SK-N-SH (cell line): ENCODE measurements at regions not wholly inside any gene's neighbourhood (a gene's known extent, or its start where the extent isn't known, plus 50 kb on each side); places are given as distances from the start of the nearest gene placed in this dataset.
A peak's percentile ranks its signal among the peaks of the same experiment; 100 is the strongest.

Experiments used
- CTCF ChIA-PET: fragments of 300-600, 350-600 bp; formaldehyde crosslinking; extraction: SDS; loops from one replicate; lab custom pipeline; 2021; lab: Yijun Ruan, JAX
- POLR2A ChIA-PET: fragments of 350-600 bp; sonication (Branson Sonifier 250); formaldehyde crosslinking; extraction: SDS; loops from one replicate; lab custom pipeline; 2020; ENCODE audit warnings: antibody characterized with exemption, inconsistent platforms; lab: Yijun Ruan, JAX
- DNase-seq: peaks from one replicate; pipeline ENCODE4 v3.0.0; 2012
- H2AFZ ChIP-seq: fragments of 200-600 bp; sonication (generic); 2 replicates; pipeline ENCODE4 v1.8.1; 2016; ENCODE audit warnings: antibody characterized with exemption, mild to moderate bottlenecking, low read depth
- H3F3A ChIP-seq: fragments of 200-600 bp; sonication (generic); replicated peaks from 2 replicates; pipeline ENCODE3; 2016; ENCODE audit warnings: antibody characterized with exemption, mild to moderate bottlenecking; ENCODE audit not compliant: insufficient read depth
- H3K27ac ChIP-seq, 2 experiments: fragments of 200-500 bp in 1 of 2; fragments of 200-600 bp in 1 of 2; sonication (Bioruptor generic) in 1 of 2; sonication (generic), shearing (Covaris generic) in 1 of 2; 2 replicates each; pipeline versions ENCODE4 v1.5.1 to v1.6.1; 2014 to 2016; ENCODE audit warnings: low read depth in 2 of 2, inconsistent platforms in 1 of 2, low read length in 1 of 2, mild to moderate bottlenecking in 1 of 2, mixed read lengths in 1 of 2
- H3K27me3 ChIP-seq: fragments of 200-600 bp; sonication (generic), shearing (Covaris generic); 2 replicates; pipeline ENCODE4 v1.6.1; 2016; ENCODE audit warnings: mixed run types; ENCODE audit not compliant: insufficient read depth
- H3K36me3 ChIP-seq, 2 experiments: fragments of 200-500 bp in 1 of 2; fragments of 200-600 bp in 1 of 2; sonication (Bioruptor generic) in 1 of 2; sonication (generic) in 1 of 2; replicated peaks in 1 of 2; 2 replicates each; pipeline versions ENCODE3 to v1.5.1; 2014 to 2016; ENCODE audit warnings: low read length in 1 of 2, mild to moderate bottlenecking in 1 of 2; ENCODE audit not compliant: insufficient read depth in 2 of 2, control insufficient read depth in 1 of 2
- H3K4me1 ChIP-seq, 2 experiments: fragments of 200-500 bp in 1 of 2; fragments of 200-600 bp in 1 of 2; sonication (Bioruptor generic) in 1 of 2; sonication (generic), shearing (Covaris generic) in 1 of 2; 2 replicates each; pipeline versions ENCODE4 v1.5.1 to v1.6.1; 2014 to 2016; ENCODE audit warnings: low read depth in 1 of 2, low read length in 1 of 2, mixed run types in 1 of 2; ENCODE audit not compliant: insufficient read depth in 2 of 2, control insufficient read depth in 1 of 2
- H3K4me2 ChIP-seq: fragments of 200-600 bp; sonication (generic), shearing (Covaris generic); 2 replicates; pipeline ENCODE4 v1.6.1; 2017; ENCODE audit warnings: mixed run types
- H3K4me3 ChIP-seq, 2 experiments: fragments of 200-500 bp in 1 of 2; fragments of 200-600 bp in 1 of 2; sonication (Bioruptor generic) in 1 of 2; sonication (generic), shearing (Covaris generic) in 1 of 2; 2 replicates each; pipeline versions ENCODE4 v1.5.1 to v1.8.1; 2014 to 2016; ENCODE audit warnings: low read depth in 2 of 2, inconsistent platforms in 1 of 2, low read length in 1 of 2, mild to moderate bottlenecking in 1 of 2, mixed read lengths in 1 of 2, moderate library complexity in 1 of 2
- H3K79me2 ChIP-seq: fragments of 200-600 bp; sonication (generic); 2 replicates; pipeline ENCODE4 v1.8.1; 2017; ENCODE audit warnings: mild to moderate bottlenecking; ENCODE audit not compliant: insufficient read depth
- H3K9ac ChIP-seq: fragments of 200-600 bp; sonication (generic); 2 replicates; pipeline ENCODE4 v1.6.1; 2017; ENCODE audit warnings: mixed run types
- H3K9me2 ChIP-seq: fragments of 200-600 bp; sonication (generic); 2 replicates; pipeline ENCODE4 v1.6.1; 2017; ENCODE audit warnings: mixed run types
- H3K9me3 ChIP-seq: fragments of 200-600 bp; sonication (generic); 2 replicates; pipeline ENCODE4 v1.6.1; 2017; ENCODE audit warnings: mixed run types, mild to moderate bottlenecking, moderate library complexity
- H4K20me1 ChIP-seq: fragments of 200-600 bp; sonication (generic); 2 replicates; pipeline ENCODE4 v1.6.1; 2017; ENCODE audit warnings: mild to moderate bottlenecking, mixed run types; ENCODE audit not compliant: insufficient read depth
- CTCF ChIP-seq: fragments of 200-600 bp; sonication (generic); IDR thresholded peaks from 2 replicates; pipeline ENCODE4 v1.6.1; 2017; ENCODE audit warnings: antibody characterized with exemption, mild to moderate bottlenecking, moderate library complexity
- EZH2phosphoT487 ChIP-seq: fragments of 200-600 bp; sonication (generic); IDR thresholded peaks from 2 replicates; pipeline ENCODE4 v1.6.1; 2017; ENCODE audit warnings: low read depth, mixed run types, mild to moderate bottlenecking, antibody characterized with exemption, moderate library complexity, borderline replicate concordance
- FOXJ3 ChIP-seq: sonication (generic); formaldehyde crosslinking; IDR thresholded peaks from 2 replicates; pipeline ENCODE4 v1.5.1; 2020; ENCODE audit warnings: mild to moderate bottlenecking, missing genetic modification reagents
- NFIC ChIP-seq: IDR thresholded peaks from 2 replicates; pipeline ENCODE4 v1.4.0; 2012; ENCODE audit warnings: borderline replicate concordance
- NRF1 ChIP-seq: IDR thresholded peaks from 2 replicates; pipeline ENCODE4 v1.6.1; 2012; ENCODE audit warnings: low read depth, mild to moderate bottlenecking, low read length
- RAD21 ChIP-seq: IDR thresholded peaks from 2 replicates; pipeline ENCODE4 v1.6.1; 2012; ENCODE audit warnings: mild to moderate bottlenecking, low read length
- RCOR1 ChIP-seq: fragments of 150-350 bp; IDR thresholded peaks from 2 replicates; pipeline ENCODE4 v1.6.1; 2017; ENCODE audit warnings: antibody characterized with exemption, low read length
- RFX5 ChIP-seq: IDR thresholded peaks from 2 replicates; pipeline ENCODE4 v1.6.1; 2012; ENCODE audit warnings: mild to moderate bottlenecking, improper control_type of control experiment, low read length
- SMC3 ChIP-seq: IDR thresholded peaks from 2 replicates; pipeline ENCODE4 v1.6.1; 2012; ENCODE audit warnings: low read depth, low read length, improper control_type of control experiment
- TEAD4 ChIP-seq: IDR thresholded peaks from 2 replicates; pipeline ENCODE4 v1.4.0; 2012; ENCODE audit warnings: mild to moderate bottlenecking, borderline replicate concordance; ENCODE audit not compliant: insufficient read depth
- USF2 ChIP-seq: fragments of 150-350 bp; IDR thresholded peaks from 2 replicates; pipeline ENCODE4 v1.6.1; 2017; ENCODE audit warnings: antibody characterized with exemption, low read length, low read depth, borderline replicate concordance
- YY1 ChIP-seq: IDR thresholded peaks from 2 replicates; pipeline ENCODE4 v1.4.0; 2012; ENCODE audit warnings: low read depth, mild to moderate bottlenecking
- WGBS: methylation state at CpG from one replicate; pipeline ENCODE4 v1.1.6; 2017; ENCODE audit warnings: low lambda C conversion rate; 5-methylcytosine and 5-hydroxymethylcytosine counted together
- TF ChIP-seq, protein P1 (sequence below): fragments of 150-350 bp; IDR thresholded peaks from 2 replicates; pipeline ENCODE4 v1.6.1; 2016; ENCODE audit warnings: mild to moderate bottlenecking, low read depth, low read length
- TF ChIP-seq, protein P2 (sequence below): IDR thresholded peaks from 2 replicates; pipeline ENCODE4 v1.4.0; 2012; ENCODE audit warnings: low read depth, borderline replicate concordance
- TF ChIP-seq, protein P3 (sequence below): IDR thresholded peaks from 2 replicates; pipeline ENCODE4 v1.6.1; 2012; ENCODE audit warnings: mild to moderate bottlenecking, low read depth, low read length, moderate library complexity

- Histone ChIP-seq H3K4me2 (no peak overlapping the region), H3K4me3 (peak overlapping the region in 1 of 2 experiments; percentile 38; a peak in 1 of 4 replicates), H3K27me3 (no peaks in the 10 kb centered on the region), H3K36me3 (no peaks in the 10 kb centered on the region), H3K4me1 (no peaks in the 10 kb centered on the region; a peak in 1 of 4 replicates), H4K20me1 (no peaks in the 10 kb centered on the region), H3K9ac (no peak overlapping the region), H3K79me2 (no peaks in the 10 kb centered on the region), H3F3A (peaks cover 3% of the 10 kb centered on the region), H3K9me2 (no peaks in the 10 kb centered on the region), H3K27ac (no peak overlapping the region), H3K9me3 (no peaks in the 10 kb centered on the region), H2AFZ (no peak overlapping the region)
- no peak for TF ChIP-seq EZH2phosphoT487
- no peak for TF ChIP-seq YY1
- no peak for TF ChIP-seq FOXJ3 (CRISPR knock-in tag)
- TF ChIP-seq, protein P1, sequence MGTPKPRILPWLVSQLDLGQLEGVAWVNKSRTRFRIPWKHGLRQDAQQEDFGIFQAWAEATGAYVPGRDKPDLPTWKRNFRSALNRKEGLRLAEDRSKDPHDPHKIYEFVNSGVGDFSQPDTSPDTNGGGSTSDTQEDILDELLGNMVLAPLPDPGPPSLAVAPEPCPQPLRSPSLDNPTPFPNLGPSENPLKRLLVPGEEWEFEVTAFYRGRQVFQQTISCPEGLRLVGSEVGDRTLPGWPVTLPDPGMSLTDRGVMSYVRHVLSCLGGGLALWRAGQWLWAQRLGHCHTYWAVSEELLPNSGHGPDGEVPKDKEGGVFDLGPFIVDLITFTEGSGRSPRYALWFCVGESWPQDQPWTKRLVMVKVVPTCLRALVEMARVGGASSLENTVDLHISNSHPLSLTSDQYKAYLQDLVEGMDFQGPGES: no peak
- TF ChIP-seq, protein P2, sequence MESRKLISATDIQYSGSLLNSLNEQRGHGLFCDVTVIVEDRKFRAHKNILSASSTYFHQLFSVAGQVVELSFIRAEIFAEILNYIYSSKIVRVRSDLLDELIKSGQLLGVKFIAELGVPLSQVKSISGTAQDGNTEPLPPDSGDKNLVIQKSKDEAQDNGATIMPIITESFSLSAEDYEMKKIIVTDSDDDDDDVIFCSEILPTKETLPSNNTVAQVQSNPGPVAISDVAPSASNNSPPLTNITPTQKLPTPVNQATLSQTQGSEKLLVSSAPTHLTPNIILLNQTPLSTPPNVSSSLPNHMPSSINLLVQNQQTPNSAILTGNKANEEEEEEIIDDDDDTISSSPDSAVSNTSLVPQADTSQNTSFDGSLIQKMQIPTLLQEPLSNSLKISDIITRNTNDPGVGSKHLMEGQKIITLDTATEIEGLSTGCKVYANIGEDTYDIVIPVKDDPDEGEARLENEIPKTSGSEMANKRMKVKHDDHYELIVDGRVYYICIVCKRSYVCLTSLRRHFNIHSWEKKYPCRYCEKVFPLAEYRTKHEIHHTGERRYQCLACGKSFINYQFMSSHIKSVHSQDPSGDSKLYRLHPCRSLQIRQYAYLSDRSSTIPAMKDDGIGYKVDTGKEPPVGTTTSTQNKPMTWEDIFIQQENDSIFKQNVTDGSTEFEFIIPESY: peak; percentile 72; the same call in 1 of the 2 replicates
- no peak for TF ChIP-seq NRF1
- TF ChIP-seq NFIC: no peak
- TF ChIP-seq RAD21: peak; percentile 45
- peak; percentile 28 for TF ChIP-seq SMC3
- TF ChIP-seq CTCF: peak; percentile 63
- TF ChIP-seq TEAD4: no peak
- no peak for TF ChIP-seq RCOR1
- TF ChIP-seq RFX5: no peak
- TF ChIP-seq USF2: no peak
- TF ChIP-seq, protein P3, sequence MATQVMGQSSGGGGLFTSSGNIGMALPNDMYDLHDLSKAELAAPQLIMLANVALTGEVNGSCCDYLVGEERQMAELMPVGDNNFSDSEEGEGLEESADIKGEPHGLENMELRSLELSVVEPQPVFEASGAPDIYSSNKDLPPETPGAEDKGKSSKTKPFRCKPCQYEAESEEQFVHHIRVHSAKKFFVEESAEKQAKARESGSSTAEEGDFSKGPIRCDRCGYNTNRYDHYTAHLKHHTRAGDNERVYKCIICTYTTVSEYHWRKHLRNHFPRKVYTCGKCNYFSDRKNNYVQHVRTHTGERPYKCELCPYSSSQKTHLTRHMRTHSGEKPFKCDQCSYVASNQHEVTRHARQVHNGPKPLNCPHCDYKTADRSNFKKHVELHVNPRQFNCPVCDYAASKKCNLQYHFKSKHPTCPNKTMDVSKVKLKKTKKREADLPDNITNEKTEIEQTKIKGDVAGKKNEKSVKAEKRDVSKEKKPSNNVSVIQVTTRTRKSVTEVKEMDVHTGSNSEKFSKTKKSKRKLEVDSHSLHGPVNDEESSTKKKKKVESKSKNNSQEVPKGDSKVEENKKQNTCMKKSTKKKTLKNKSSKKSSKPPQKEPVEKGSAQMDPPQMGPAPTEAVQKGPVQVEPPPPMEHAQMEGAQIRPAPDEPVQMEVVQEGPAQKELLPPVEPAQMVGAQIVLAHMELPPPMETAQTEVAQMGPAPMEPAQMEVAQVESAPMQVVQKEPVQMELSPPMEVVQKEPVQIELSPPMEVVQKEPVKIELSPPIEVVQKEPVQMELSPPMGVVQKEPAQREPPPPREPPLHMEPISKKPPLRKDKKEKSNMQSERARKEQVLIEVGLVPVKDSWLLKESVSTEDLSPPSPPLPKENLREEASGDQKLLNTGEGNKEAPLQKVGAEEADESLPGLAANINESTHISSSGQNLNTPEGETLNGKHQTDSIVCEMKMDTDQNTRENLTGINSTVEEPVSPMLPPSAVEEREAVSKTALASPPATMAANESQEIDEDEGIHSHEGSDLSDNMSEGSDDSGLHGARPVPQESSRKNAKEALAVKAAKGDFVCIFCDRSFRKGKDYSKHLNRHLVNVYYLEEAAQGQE: no peak
- CTCF ChIA-PET: no interaction called here
- POLR2A ChIA-PET: interaction anchor here (0.6 kb wide), 1 partner anchor 24 kb away, joined by 3 read pairs; no protein-coding TSS in a partner anchor
- DNase-seq: peak; percentile 30
- 76% methylated on average over 10 of the region's 10 CpGs for WGBS
Measured at GRCh38 chr5:159515909-159516415, 185.7 kb upstream of the IL12B start.
